HG03378 (cell line): ENCODE measurements at regions not wholly inside any gene's neighbourhood (a gene's known extent, or its start where the extent isn't known, plus 50 kb on each side); places are given as distances from the start of the nearest gene placed in this dataset.
"Not testable (repeated sequence)": the region's sequence is repeated elsewhere in the genome, so short reads cannot be mapped to it uniquely, and the experiment has no call there.

ENCODE experiments used
- ATAC-seq: cut with Tn5 transposase; IDR thresholded peaks from one replicate; pipeline ENCODE4 v1.9.1; 2021; ENCODE audit warnings: mild to moderate bottlenecking, moderate library complexity; ENCODE audit not compliant: unreplicated experiment

DNA sequence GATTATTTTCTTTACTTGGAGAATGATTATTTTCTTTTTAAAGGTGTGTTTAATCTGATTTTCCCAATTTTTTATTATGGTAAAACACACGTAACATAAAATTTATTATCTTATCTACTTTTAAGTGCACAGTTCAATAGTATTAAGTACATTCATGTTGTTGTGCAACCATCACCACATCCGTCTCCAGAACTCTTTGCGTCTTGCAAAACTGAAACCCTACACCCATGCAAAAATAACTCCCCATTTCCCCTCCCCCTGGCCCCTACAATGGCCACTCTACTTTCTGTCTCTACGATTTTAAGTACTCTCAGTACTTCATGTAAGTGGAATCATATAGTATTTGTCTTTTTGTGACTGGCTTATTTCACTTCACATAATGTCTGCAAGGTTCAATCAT is 230.7 kb downstream of the SATB1 start:
- no peak for ATAC-seq

DNA sequence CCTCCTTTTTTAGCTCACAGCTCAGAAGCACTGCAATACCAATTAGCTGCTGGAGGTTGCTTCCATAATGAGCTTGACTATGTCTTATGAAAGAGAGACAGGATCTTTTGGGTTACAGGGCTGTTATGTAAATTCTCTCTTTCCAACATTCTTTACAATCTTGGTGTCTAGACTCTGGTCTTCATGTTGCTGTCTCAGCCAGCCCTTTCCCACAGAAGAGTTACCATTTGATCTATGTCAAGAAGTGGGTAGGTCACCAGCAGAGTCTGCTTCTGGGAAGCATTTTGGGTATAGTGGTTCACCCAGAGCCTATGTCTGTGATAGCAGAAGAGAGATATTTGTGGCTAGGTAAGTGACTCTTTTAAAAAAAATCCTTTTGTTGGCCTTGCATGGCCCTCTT is 234.5 kb downstream of the SATB1 start:
- ATAC-seq = no peak

DNA sequence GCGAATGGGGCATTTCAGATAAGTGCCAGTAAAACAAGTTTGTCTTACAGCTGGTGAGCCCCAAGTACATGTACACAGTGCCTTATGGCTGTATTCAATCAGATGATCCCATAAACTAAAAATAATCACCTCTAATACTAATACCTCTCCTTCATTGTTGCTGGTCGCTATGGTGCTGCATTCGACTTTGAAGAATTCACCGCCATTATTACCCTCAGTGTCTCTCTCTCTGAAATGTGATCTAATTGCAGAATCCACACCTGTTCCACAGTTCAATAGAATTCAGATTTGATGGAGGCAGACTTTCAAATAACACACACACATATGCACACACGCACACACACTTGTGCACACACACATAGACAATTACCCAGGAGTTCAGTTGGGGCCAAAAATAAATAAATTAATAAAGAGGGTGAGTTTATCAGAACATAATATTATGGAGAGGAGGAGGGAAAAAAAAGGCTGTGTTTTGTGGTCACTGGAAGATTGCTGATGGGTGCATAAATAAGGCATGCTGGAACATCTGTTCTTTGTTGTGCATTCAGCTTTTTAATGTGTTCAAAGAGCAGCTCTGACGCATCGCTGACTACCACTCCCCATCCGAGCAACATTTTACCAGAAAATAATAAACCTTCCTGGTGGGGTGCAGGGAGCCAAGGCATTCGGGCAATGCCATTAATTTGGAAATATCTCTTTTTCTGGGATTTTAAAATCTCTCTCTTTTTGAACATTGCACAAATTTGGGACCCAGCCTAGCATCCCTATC is 235.7 kb downstream of the SATB1 start:
- no peak for ATAC-seq

DNA sequence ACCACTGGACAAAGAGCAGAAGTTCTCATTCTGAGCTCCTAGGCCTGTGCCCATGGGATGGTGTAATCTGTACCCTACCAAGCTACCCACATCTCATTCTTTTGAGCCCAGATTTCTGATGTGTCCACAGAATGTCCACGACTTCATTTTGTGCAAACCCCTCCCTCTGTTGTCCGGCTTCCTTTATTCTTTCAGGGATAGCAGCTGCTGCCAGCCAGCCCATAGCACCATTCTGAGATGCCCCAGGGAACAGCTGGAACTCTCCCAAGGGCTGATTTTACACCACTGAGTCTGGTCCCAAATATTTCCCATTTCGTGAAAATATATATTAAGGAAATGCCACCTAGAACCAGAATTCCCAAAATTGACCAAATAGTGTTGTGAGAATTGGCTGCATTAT is 236.6 kb downstream of the SATB1 start:
- no peak for ATAC-seq

DNA sequence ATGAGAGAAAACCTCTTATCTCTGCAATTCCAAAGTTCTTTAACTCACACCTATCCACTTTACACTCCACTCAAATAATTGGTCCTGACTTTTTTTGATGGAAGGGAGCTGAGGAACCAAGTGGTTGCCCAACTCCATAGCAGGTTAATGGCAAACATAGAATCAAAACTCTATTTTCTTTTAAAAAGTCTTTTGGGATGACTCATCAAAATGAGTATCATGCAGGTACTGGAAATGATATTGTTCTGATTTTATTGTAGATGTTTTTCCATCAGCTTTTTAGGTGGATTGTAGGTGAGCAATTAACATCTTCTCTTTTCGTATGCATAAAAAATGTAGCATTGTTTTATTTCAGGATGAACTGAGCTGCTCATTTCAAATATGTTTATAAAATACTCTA is 239.5 kb downstream of the SATB1 start:
- ATAC-seq = no peak

DNA sequence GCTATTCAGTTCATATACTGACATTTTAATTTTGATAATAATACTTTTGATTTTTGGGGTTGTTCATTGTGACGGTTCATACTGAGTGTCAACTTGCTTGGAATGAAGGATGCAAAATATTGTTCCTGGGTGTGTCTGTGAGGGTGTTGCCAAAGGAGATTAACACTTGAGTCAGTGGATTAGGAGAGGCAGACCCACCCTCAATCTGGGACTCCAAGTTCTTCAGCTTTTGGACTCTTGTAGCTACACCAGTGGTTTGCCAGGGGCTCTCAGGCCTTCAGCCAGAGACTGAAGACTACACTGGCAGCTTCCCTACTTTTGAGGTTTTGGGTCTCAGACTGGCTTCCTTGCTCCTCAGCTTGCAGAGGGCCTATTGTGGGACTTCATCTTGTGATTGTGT is 242.2 kb downstream of the SATB1 start:
- ATAC-seq = not testable (repeated sequence)

DNA sequence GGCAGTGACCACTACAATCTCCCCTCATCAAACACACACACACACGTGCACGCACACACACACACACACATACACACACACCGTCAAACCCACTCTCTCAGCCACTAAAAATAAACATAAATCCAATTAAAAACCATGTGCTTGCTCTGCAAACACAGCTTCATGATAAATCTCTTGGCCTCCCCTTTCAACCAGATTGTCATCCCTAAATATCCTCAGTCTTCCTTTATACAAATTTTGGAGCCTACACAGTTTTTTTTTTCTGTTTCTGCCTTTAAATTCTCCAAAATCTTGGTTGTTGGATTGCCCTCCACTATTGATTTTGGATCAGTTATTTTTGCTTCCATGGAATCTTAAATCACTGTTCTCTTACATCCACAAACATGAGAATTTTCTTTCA is 245.6 kb downstream of the SATB1 start:
- no peak for ATAC-seq

DNA sequence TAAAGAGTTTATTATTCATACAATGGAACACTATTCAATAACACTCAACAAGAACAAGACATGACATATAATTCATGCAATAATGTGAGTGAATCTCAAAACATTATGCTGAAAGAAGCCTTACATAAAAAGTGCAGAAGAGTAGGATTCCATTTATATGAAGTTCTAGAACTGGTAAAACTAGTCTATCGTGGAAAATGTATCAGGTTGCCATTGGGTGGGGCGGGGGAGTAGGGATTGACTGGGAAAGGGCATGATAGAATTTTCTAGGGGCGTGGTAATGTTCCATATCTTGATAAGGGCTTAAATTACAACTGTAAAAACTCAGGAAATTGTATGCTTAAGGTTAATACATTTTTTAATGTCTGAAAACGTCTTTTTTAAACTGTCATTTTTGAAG is 247.9 kb downstream of the SATB1 start:
- ATAC-seq = no peak

DNA sequence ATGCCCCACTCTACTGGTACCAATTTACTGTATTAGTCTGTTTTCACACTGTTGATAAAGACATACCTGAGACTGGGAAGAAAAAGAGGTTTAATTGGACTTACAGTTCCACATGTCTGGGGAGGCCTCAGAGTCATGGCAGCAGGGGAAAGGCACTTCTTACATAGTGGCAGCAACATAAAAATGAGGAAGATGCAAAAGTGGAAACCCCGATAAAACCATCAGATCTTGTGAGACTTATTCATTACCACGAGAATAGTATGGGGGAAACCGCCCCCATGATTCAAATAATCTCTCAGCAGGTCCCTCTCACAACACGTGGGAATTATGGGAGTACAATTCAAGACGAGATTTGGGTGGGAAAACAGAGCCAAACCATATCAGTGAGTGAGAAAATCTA is 251.2 kb downstream of the SATB1 start:
- ATAC-seq = not testable (repeated sequence)

DNA sequence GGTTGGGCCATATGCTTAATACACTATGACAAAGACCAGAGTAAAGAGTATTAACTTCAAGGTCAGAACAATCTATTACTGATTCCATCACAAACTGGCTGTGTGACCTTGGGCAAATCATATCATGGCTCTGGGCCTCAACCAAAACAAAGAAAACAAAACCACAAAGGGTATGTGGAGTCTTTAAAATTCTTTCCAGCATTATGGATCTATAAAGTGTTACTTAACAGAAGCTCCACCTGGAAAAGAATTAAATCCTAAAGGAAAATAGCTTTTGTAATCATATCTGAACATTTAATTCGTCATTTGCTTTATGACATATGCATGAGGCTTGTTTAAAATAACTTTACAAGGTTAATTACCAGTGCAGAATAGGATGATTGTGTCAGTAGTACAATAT is 265.5 kb downstream of the SATB1 start:
- ATAC-seq = no peak

DNA sequence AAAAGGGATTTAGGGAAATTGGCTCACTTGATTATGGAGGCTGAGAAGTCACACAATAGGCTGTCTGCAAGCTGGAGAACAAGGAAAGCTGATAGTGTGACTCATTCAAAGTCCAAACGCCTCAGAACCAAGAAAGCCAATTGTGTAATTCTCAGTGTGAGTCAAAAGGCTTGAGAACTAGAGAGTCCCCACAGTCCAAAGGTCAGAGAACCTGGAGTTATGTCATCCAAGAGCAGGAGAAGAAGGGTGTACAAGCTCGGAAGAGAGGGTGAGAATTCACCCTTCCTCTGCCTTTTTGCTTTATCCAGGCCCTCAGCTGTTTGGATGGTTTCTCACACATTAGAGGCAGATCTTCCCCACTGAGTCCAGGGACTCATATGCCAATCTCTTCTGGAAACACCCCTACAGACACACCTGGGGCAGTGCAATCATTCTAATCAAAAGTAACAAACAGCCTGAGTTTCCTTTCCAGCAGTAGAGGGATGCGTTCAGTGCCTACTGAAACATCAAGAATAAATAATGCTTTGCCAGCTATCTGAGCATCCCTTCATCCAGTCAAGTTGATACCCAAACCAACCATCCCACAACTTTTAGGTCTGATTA is 271.5 kb downstream of the SATB1 start:
- ATAC-seq = no peak

DNA sequence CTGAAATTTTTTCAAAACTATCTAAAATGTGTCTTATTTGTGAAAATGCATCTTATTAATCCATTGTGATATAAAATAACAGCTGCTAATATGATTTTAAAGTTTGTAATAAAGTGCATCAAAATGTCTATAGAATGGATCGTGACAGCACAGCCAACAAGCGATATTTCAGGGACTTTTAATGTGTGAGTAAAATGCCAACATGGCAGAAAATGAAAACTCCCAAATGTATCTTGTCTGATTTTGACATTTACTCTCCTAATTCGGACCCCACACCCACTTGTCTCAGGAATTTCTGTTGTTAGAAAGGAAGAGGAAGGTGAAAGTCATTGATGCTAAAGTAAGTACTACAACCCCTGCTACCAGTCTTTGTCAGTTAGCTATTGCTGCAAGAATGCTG is 273.9 kb downstream of the SATB1 start:
- no peak for ATAC-seq

DNA sequence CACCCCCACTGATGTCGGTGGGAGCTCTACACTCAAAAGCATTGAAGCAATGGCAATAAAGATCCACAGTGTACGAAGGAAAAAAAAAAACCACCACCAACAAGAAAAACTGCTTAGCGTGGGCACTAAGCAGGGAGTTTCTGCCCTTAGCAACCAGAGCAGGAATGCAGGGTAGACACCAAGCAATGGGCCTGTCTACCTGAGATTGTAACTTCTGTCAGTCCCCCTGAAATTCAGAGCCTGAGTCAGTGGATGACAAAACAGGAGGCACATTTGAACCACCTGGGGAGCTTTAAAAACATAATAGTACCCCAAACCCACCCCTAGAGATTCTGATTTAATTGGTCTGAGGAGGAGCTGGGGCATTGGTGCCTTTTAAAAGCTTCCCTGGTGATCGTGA is 275.2 kb downstream of the SATB1 start:
- ATAC-seq = no peak

DNA sequence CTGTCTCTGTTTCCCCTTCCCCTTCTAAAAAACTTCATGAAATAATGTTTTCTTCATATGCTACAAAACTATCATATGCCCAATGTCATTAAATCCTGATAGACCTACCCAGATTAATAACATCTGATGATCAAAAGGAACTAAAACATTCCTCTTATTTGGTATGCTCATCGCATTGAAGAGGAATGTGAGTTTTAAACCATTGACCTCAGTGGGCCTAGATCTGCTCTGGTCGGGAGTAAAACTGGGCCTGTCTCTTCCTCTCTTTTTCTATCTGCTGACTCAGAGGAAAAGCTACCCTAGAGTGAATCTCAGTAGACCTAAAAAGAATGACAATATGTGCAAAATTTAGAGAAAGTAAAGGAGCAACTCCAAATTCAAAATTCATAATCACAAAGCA is 275.8 kb downstream of the SATB1 start:
- no peak for ATAC-seq

DNA sequence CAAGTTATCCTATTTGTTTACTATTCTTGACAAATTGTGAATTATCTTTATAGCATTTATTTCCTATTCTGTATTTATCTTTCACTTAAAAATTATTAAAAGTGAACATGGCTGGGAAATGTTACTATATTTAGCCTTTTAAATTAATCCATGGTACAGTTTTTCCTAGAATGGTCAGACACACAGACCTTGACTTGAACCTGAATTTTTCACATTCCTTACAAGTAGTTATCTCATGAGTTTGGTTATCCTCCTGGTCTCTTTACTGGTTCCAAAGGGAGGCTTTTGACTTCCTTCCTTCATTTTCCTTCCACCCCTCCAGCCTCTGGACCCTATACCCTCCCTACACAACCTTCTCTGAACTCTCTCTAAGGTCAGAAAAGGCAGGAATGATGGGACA is 280.6 kb downstream of the SATB1 start:
- no peak for ATAC-seq

DNA sequence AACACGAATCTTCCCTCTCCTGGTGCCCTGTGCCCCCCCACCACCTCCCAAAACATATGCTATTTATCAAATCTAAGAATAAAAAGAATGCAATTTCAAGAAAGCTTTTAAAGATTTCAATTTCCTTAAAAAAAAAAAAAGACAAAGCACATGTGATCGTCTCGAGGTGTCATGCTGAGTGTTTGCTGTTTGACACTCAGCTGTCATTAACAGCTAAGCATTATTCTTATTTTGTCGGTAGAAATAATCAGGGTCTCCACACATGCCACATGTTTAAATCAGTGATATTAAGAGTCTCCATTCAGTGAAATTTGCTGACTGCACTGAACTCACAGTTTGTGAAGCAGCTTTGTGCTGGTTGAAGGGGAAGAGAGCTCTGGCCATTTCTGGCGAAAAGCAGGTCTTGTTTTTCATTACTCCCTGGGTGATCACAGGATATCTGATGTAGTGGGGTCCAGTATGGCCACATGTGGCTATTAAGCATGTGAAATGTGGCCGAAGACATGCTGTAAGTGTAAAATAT is 281.8 kb downstream of the SATB1 start:
- no peak for ATAC-seq

DNA sequence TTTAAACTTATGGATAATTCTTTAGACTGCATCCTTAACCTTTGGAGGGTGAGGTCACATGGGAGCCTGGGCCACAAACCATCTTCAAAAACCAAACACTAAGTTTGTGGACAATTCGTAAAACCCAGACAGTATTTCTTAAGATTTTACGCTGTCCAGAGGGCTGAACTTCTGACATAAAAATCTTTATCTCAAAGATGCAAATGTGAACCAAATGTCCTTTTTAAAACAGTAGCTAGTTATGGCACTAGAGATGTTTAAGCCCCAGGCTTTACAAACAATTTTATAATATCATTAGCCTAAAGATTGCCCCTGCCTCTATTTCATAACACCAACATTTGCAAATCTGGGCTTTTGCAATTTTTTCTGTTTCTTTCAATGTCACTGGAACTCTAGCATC is 287.2 kb downstream of the SATB1 start:
- ATAC-seq = no peak

DNA sequence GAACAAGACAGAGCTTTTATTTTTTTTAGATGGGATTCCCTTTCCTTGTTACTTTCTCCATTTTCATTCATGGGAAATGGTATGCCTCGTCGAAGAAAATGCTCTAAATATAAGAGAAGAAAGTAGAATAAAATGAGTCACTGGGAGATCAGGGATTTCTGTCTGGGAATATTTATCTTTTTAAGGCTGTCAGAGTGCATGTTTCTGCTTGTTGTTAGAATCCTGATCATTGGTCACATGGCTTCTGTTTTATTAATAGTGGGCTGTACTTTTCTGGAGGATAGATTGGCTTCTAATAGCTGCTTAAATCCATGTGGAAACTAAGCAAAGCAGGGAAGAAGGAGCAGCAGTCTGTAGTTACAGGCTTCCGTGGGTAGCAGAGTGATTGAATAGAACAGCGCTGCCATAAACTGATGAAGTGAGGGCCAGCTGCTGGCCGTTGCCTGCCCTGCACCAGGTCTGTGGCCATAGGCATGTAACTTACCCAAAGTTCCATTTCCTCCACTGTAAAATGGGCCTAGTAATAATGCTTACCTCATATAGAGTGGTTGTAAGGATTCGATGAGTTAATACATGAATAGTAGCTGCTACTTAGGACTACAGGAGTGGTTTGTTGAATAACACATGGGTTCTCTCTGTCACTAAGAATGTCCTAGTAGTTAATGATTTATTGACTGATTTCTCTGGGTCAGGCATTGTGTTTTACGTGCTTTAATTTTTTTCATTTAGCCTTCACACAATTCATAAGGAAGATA is 289.9 kb downstream of the SATB1 start:
- no peak for ATAC-seq

DNA sequence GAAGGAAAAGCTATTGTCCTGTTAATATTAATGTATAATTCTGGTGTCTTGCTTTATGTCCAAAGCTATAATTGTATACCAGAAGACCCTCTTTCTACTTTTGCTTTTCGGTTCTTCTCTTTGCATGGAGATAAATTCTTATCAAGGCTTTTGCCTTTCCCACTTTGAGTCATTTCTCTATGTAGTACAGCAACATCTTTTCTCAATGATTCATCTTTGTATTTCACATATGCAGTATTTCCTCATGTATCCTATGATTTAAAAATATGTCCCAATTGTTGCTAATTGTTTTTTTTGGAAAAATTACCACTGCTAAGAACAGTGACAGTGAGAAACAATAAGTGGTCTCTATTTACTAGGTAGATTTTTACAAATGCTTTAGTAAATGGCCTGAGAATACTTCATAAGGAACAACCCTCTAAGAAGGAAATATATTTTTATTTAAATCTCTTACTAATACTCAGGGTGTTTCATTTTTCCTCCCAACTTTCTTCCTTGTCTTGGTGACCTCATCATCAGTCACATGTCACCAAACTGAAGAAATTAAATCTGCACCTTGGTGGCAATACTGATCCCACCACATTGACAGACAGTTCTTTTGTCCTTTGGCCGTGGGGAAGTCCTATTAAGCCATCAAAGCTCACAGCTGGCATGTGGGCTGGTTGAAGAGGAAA is 290.6 kb downstream of the SATB1 start:
- ATAC-seq = no peak

DNA sequence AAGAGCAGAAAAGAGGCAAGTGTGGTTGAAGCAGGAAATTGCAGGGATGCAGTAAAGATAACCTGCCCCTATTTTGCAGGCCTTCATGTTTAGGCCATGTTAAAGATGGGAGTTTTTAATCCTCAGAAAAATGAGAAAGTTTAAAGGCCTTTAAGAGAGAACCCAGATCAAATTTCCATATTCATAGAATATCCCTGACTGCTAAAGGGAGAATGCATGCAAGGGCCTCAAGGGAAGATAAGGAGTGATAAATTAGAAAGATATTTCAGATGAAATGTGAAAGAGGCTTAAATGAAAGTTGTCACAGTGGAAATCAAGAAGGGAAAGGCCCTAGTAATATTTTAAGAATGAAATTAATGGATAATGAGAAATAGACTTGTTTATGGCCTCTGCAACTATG is 292.1 kb downstream of the SATB1 start:
- no peak for ATAC-seq
